Neuron (in vitro differentiated cells): ENCODE measurements at regions not wholly inside any gene's neighbourhood (a gene's known extent, or its start where the extent isn't known, plus 50 kb on each side); places are given as distances from the start of the nearest gene placed in this dataset.
"Not testable (repeated sequence)": the region's sequence is repeated elsewhere in the genome, so short reads cannot be mapped to it uniquely, and the experiment has no call there.

ENCODE experiments used
- H2AFZ ChIP-seq: one replicate; pipeline ENCODE4 v1.6.1; 2013; ENCODE audit warnings: low read depth, mild to moderate bottlenecking, inconsistent platforms, low read length, moderate library complexity
- H3K27me3 ChIP-seq: one replicate; pipeline ENCODE4 v1.6.1; 2013; ENCODE audit warnings: low read length; ENCODE audit not compliant: insufficient read depth
- H3K36me3 ChIP-seq: one replicate; pipeline ENCODE4 v1.6.1; 2013; ENCODE audit warnings: low read length; ENCODE audit not compliant: insufficient read depth
- H3K4me1 ChIP-seq: one replicate; pipeline ENCODE4 v1.6.1; 2013; ENCODE audit warnings: low read length; ENCODE audit not compliant: insufficient read depth
- H3K4me3 ChIP-seq: 2 replicates; pipeline ENCODE4 v1.5.1; 2013; ENCODE audit warnings: mild to moderate bottlenecking, low read length, moderate library complexity
- H3K9me3 ChIP-seq: one replicate; pipeline ENCODE4 v1.6.1; 2013; ENCODE audit warnings: low read length

- H3K4me3 ChIP-seq, H3K27me3 ChIP-seq, H2AFZ ChIP-seq, H3K36me3 ChIP-seq, H3K4me1 ChIP-seq, H3K9me3 ChIP-seq: not testable (repeated sequence)
These were observed 125.9 kb downstream of the RTP4 start for GRCh38 chr3:187494056-187494455.

- Histone ChIP-seq H3K4me3 (no peak overlapping the region), H3K4me1 (no peaks in the 10 kb centered on the region)
These were observed 123.2 kb downstream of the RTP4 start for GRCh38 chr3:187491371-187491770.

GRCh38 chr3:187490366-187490765 lies 122.2 kb downstream of the RTP4 start:
- Histone ChIP-seq H2AFZ (no peak overlapping the region), H3K4me3 (no peak overlapping the region), H3K36me3 (no peaks in the 10 kb centered on the region), H3K9me3 (no peaks in the 10 kb centered on the region), H3K27me3 (no peaks in the 10 kb centered on the region), H3K4me1 (no peaks in the 10 kb centered on the region)

More at GRCh38 chr3:187491371-187491770, 123.2 kb downstream of the RTP4 start:
- H3K27me3 ChIP-seq = no peaks in the 10 kb centered on the region
- no peaks in the 10 kb centered on the region for H3K9me3 ChIP-seq
- no peaks in the 10 kb centered on the region for H3K36me3 ChIP-seq
- no peak overlapping the region for H2AFZ ChIP-seq

- Histone ChIP-seq H3K36me3 (no peaks in the 10 kb centered on the region), H3K4me1 (no peaks in the 10 kb centered on the region), H2AFZ (no peak overlapping the region), H3K4me3 (no peak overlapping the region), H3K27me3 (no peaks in the 10 kb centered on the region), H3K9me3 (no peaks in the 10 kb centered on the region)
These were observed 116.5 kb downstream of the RTP4 start for GRCh38 chr3:187484547-187485295.

GRCh38 chr3:187481426-187481825 lies 113.2 kb downstream of the RTP4 start:
- Histone ChIP-seq H3K9me3 (no peaks in the 10 kb centered on the region), H3K4me3 (no peak overlapping the region), H2AFZ (no peak overlapping the region), H3K36me3 (no peaks in the 10 kb centered on the region), H3K27me3 (no peaks in the 10 kb centered on the region), H3K4me1 (no peaks in the 10 kb centered on the region)

GRCh38 chr3:187475613-187476012 lies 107.4 kb downstream of the RTP4 start:
- not testable (repeated sequence) for H3K27me3 ChIP-seq, H2AFZ ChIP-seq, H3K36me3 ChIP-seq, H3K9me3 ChIP-seq, H3K4me1 ChIP-seq, H3K4me3 ChIP-seq

GRCh38 chr3:187473778-187474406 lies 105.7 kb downstream of the RTP4 start:
- Histone ChIP-seq H3K27me3 (no peaks in the 10 kb centered on the region), H2AFZ (no peak overlapping the region), H3K9me3 (peaks cover 2% of the 10 kb centered on the region), H3K4me1 (no peaks in the 10 kb centered on the region), H3K4me3 (no peak overlapping the region), H3K36me3 (no peaks in the 10 kb centered on the region)

GRCh38 chr3:187466306-187466705 lies 98.1 kb downstream of the RTP4 start:
- H3K27me3 ChIP-seq, H3K4me1 ChIP-seq, H3K9me3 ChIP-seq, H3K4me3 ChIP-seq, H2AFZ ChIP-seq, H3K36me3 ChIP-seq: not testable (repeated sequence)

GRCh38 chr3:187465503-187465902 lies 97.3 kb downstream of the RTP4 start:
- Histone ChIP-seq H3K36me3 (no peaks in the 10 kb centered on the region), H2AFZ (no peak overlapping the region), H3K9me3 (no peaks in the 10 kb centered on the region), H3K4me3 (no peak overlapping the region), H3K27me3 (no peaks in the 10 kb centered on the region), H3K4me1 (no peaks in the 10 kb centered on the region)

GRCh38 chr3:187464682-187465081 lies 96.5 kb downstream of the RTP4 start:
- Histone ChIP-seq H2AFZ (no peak overlapping the region), H3K27me3 (no peaks in the 10 kb centered on the region), H3K4me1 (no peaks in the 10 kb centered on the region), H3K4me3 (no peak overlapping the region), H3K36me3 (no peaks in the 10 kb centered on the region), H3K9me3 (no peaks in the 10 kb centered on the region)

- Histone ChIP-seq H3K27me3 (no peaks in the 10 kb centered on the region), H3K9me3 (no peaks in the 10 kb centered on the region), H3K4me3 (no peak overlapping the region), H3K36me3 (no peaks in the 10 kb centered on the region), H2AFZ (no peak overlapping the region), H3K4me1 (no peaks in the 10 kb centered on the region)
These were observed 90.7 kb downstream of the RTP4 start for GRCh38 chr3:187458921-187459320.

GRCh38 chr3:187458383-187458782 lies 90.2 kb downstream of the RTP4 start:
- Histone ChIP-seq H3K4me3 (no peak overlapping the region), H3K36me3 (no peaks in the 10 kb centered on the region), H2AFZ (no peak overlapping the region), H3K4me1 (no peaks in the 10 kb centered on the region), H3K9me3 (no peaks in the 10 kb centered on the region), H3K27me3 (no peaks in the 10 kb centered on the region)

- H3K4me3 ChIP-seq = no peak overlapping the region
- no peaks in the 10 kb centered on the region for H3K36me3 ChIP-seq
- H3K4me1 ChIP-seq = no peaks in the 10 kb centered on the region
- H2AFZ ChIP-seq = no peak overlapping the region
- H3K27me3 ChIP-seq = no peaks in the 10 kb centered on the region
- no peaks in the 10 kb centered on the region for H3K9me3 ChIP-seq
These were observed 88.1 kb downstream of the RTP4 start for GRCh38 chr3:187456250-187456649.
